HG02938 (cell line): ENCODE measurements at regions not wholly inside any gene's neighbourhood (a gene's known extent, or its start where the extent isn't known, plus 50 kb on each side); places are given as distances from the start of the nearest gene placed in this dataset.

Source experiments
- ATAC-seq: cut with Tn5 transposase; IDR thresholded peaks from one replicate; pipeline ENCODE4 v1.9.1; 2021; ENCODE audit warnings: mild to moderate bottlenecking, moderate library complexity; ENCODE audit not compliant: unreplicated experiment

GRCh38 chrX:106341823-106342222, 173.7 kb downstream of the PWWP3B start:
- no peak for ATAC-seq

- no peak for ATAC-seq
Measured at GRCh38 chrX:106356580-106356979, 188.5 kb downstream of the PWWP3B start.

- ATAC-seq: no peak
Measured at GRCh38 chrX:106363214-106363613, 195.1 kb downstream of the PWWP3B start.

GRCh38 chrX:106378616-106379015, 210.5 kb downstream of the PWWP3B start:
- peak; percentile 73 for ATAC-seq

GRCh38 chrX:106391284-106391911, 220.4 kb upstream of the RADX start:
- ATAC-seq: no peak

GRCh38 chrX:106392346-106392745, 219.4 kb upstream of the RADX start:
- ATAC-seq: no peak

- ATAC-seq: no peak
Measured at GRCh38 chrX:106397788-106398538, 213.8 kb upstream of the RADX start.

- ATAC-seq: no peak
Measured at GRCh38 chrX:106401965-106402559, 209.7 kb upstream of the RADX start.

- no peak for ATAC-seq
Measured at GRCh38 chrX:106404512-106404911, 207.3 kb upstream of the RADX start.

- ATAC-seq: peak; percentile 92
Measured at GRCh38 chrX:106415276-106415895, 196.4 kb upstream of the RADX start.

GRCh38 chrX:106436691-106437090, 175.1 kb upstream of the RADX start:
- ATAC-seq: no peak

- no peak for ATAC-seq
Measured at GRCh38 chrX:106437407-106437806, 174.4 kb upstream of the RADX start.

- no peak for ATAC-seq
Measured at GRCh38 chrX:106450405-106450804, 161.4 kb upstream of the RADX start.

GRCh38 chrX:106451933-106452332, 159.8 kb upstream of the RADX start:
- ATAC-seq: no peak

- no peak for ATAC-seq
Measured at GRCh38 chrX:106454991-106455390, 156.8 kb upstream of the RADX start.

GRCh38 chrX:106457802-106458201, 154.0 kb upstream of the RADX start:
- no peak for ATAC-seq

GRCh38 chrX:106467422-106467821, 144.4 kb upstream of the RADX start:
- no peak for ATAC-seq

GRCh38 chrX:106467943-106468342, 143.8 kb upstream of the RADX start:
- ATAC-seq: no peak

- no peak for ATAC-seq
Measured at GRCh38 chrX:106468433-106468832, 143.3 kb upstream of the RADX start.

- no peak for ATAC-seq
Measured at GRCh38 chrX:106479920-106480319, 131.9 kb upstream of the RADX start.

- no peak for ATAC-seq
Measured at GRCh38 chrX:106481341-106481740, 130.4 kb upstream of the RADX start.

- ATAC-seq: peak; percentile 98
Measured at GRCh38 chrX:106484233-106484632, 127.5 kb upstream of the RADX start.
